GM12865 (cell line): ENCODE measurements at regions not wholly inside any gene's neighbourhood (a gene's known extent, or its start where the extent isn't known, plus 50 kb on each side); places are given as distances from the start of the nearest gene placed in this dataset.

ENCODE experiments used
- DNase-seq: peaks from one replicate; pipeline ENCODE4 v3.0.0; 2010; ENCODE audit warnings: low read depth
- H3K4me3 ChIP-seq: 2 replicates; pipeline ENCODE4 v1.5.1; 2011; ENCODE audit warnings: mild to moderate bottlenecking, low read depth, low read length, control low read depth
- CTCF ChIP-seq: IDR thresholded peaks from 2 replicates; pipeline ENCODE4 v1.5.1; 2011; ENCODE audit warnings: low read length, control low read depth, low read depth, inconsistent platforms; ENCODE audit not compliant: insufficient read depth; ENCODE audit errors: missing control alignments

GRCh38 chr6:92820601-92821000 is 598.8 kb downstream of the EPHA7 start:
- TF ChIP-seq CTCF, result no peak

GRCh38 chr6:92810913-92811312 is 608.4 kb downstream of the EPHA7 start:
- H3K4me3 ChIP-seq, result no peak overlapping the region
- peak; percentile 63 for TF ChIP-seq CTCF
- DNase-seq, result peak; percentile 78

More at GRCh38 chr6:92820601-92821000, 598.8 kb downstream of the EPHA7 start:
- no peak overlapping the region for H3K4me3 ChIP-seq
- DNase-seq, result no peak

- no peak for TF ChIP-seq CTCF
- no peak for DNase-seq
- H3K4me3 ChIP-seq, result no peak overlapping the region
Observed at GRCh38 chr6:92806254-92806653, 613.1 kb downstream of the EPHA7 start.

- DNase-seq, result no peak
- H3K4me3 ChIP-seq, result no peak overlapping the region
- TF ChIP-seq CTCF, result no peak
Observed at GRCh38 chr6:92791403-92791802, 628.0 kb downstream of the EPHA7 start.

- H3K4me3 ChIP-seq, result no peak overlapping the region
- no peak for TF ChIP-seq CTCF
- DNase-seq, result peak; percentile 24
Observed at GRCh38 chr6:92790381-92790780, 629.0 kb downstream of the EPHA7 start.

- no peak for DNase-seq
- no peak for TF ChIP-seq CTCF
- no peak overlapping the region for H3K4me3 ChIP-seq
Observed at GRCh38 chr6:92784235-92784634, 635.1 kb downstream of the EPHA7 start.

GRCh38 chr6:92779746-92780145 is 639.6 kb downstream of the EPHA7 start:
- H3K4me3 ChIP-seq, result no peak overlapping the region
- no peak for TF ChIP-seq CTCF
- DNase-seq, result no peak
